Endothelial cell of umbilical vein (primary cell): ENCODE measurements at regions not wholly inside any gene's neighbourhood (a gene's known extent, or its start where the extent isn't known, plus 50 kb on each side); places are given as distances from the start of the nearest gene placed in this dataset.
"Not testable (repeated sequence)": the region's sequence is repeated elsewhere in the genome, so short reads cannot be mapped to it uniquely, and the experiment has no call there.

Experiments used
- BruUV-seq: library from RNA; stranded (reverse); fragments of 400-500 nt; replicated peaks from 2 replicates; lab custom pipeline; 2021; lab: Mats Ljungman, UMichigan
- CTCF ChIA-PET: fragments of 300-600, 350-600 bp; sonication (Branson Sonifier 250); formaldehyde crosslinking; loops from one replicate; lab custom pipeline; 2021; ENCODE audit warnings: antibody characterized with exemption, inconsistent platforms; lab: Charles Lee
- POLR2A ChIA-PET: fragments of 300-600, 350-600 bp; sonication (Branson Sonifier 250); formaldehyde crosslinking; loops from one replicate; lab custom pipeline; 2021; ENCODE audit warnings: antibody characterized with exemption, inconsistent platforms; lab: Charles Lee
- DNase-seq: peaks from one replicate; pipeline ENCODE4 v3.0.0-alpha.2; 2011; ENCODE audit warnings: low read depth, low spot score
- FAIRE-seq: peaks from 2 replicates; lab custom pipeline; 2011; peaks lifted over from hg19 to GRCh38; lab: Jason Lieb, UNC
- H2AFZ ChIP-seq: 2 replicates; pipeline ENCODE4 v1.6.0; 2012; ENCODE audit warnings: low read depth, low read length, control low read depth, inconsistent platforms
- H3K27ac ChIP-seq: 2 replicates; pipeline ENCODE4 v1.5.1; 2011; ENCODE audit warnings: low read depth, mild to moderate bottlenecking, control low read depth, low read length, moderate library complexity; ENCODE audit not compliant: insufficient read depth
- H3K27me3 ChIP-seq, 2 experiments: 2 replicates each; pipeline versions ENCODE4 v1.6.0 to v1.6.1; 2011; ENCODE audit warnings: low read length in 2 of 2, mixed read lengths in 1 of 2; ENCODE audit not compliant: control insufficient read depth in 2 of 2, insufficient read depth in 2 of 2
- H3K36me3 ChIP-seq, 2 experiments: 2 replicates in 1 of 2; 3 replicates in 1 of 2; pipeline ENCODE4 v1.5.1; 2011; ENCODE audit warnings: low read length in 2 of 2, mild to moderate bottlenecking in 1 of 2, moderate library complexity in 1 of 2; ENCODE audit not compliant: control insufficient read depth in 2 of 2, insufficient read depth in 2 of 2; ENCODE audit errors: extremely low read depth in 1 of 2
- H3K4me1 ChIP-seq: 3 replicates; pipeline ENCODE4 v1.5.1; 2011; ENCODE audit warnings: mild to moderate bottlenecking, low read length; ENCODE audit not compliant: control insufficient read depth, insufficient read depth; ENCODE audit errors: extremely low read depth
- H3K4me2 ChIP-seq: 2 replicates; pipeline ENCODE4 v1.6.1; 2011; ENCODE audit warnings: low read length, control low read depth, mixed read lengths; ENCODE audit not compliant: insufficient read depth
- H3K4me3 ChIP-seq, 3 experiments: fragments of 200-600 bp in 1 of 3; sonication (generic), shearing (Covaris generic) in 1 of 3; replicated peaks in 1 of 3; 2 replicates each; pipeline ENCODE4 v1.5.1; 2011 to 2016; ENCODE audit warnings: control low read depth in 3 of 3, low read length in 3 of 3, mild to moderate bottlenecking in 2 of 3, inconsistent platforms in 1 of 3, low read depth in 1 of 3, moderate library complexity in 1 of 3; ENCODE audit not compliant: insufficient read depth in 1 of 3
- H3K79me2 ChIP-seq: 2 replicates; pipeline ENCODE4 v1.6.0; 2012; ENCODE audit warnings: low read length, inconsistent platforms; ENCODE audit not compliant: control insufficient read depth, insufficient read depth
- H3K9ac ChIP-seq: replicated peaks from 2 replicates; pipeline ENCODE3; 2011; ENCODE audit warnings: low read length, control low read depth; ENCODE audit not compliant: insufficient read depth; ENCODE audit errors: extremely low read depth
- H3K9me1 ChIP-seq: replicated peaks from 3 replicates; pipeline ENCODE4 v1.6.0; 2011; ENCODE audit warnings: mild to moderate bottlenecking, low read length; ENCODE audit not compliant: control insufficient read depth, insufficient read depth; ENCODE audit errors: extremely low read depth
- H3K9me3 ChIP-seq: replicated peaks from 2 replicates; pipeline ENCODE4 v1.5.1; 2012; ENCODE audit warnings: low read length, inconsistent platforms; ENCODE audit not compliant: control insufficient read depth, insufficient read depth
- H4K20me1 ChIP-seq: replicated peaks from 2 replicates; pipeline ENCODE3; 2011; ENCODE audit warnings: mild to moderate bottlenecking, low read length; ENCODE audit not compliant: control insufficient read depth, insufficient read depth; ENCODE audit errors: extremely low read depth
- CTCF ChIP-seq, 2 donors: IDR thresholded peaks; 1 replicate in 1 of 2; 2 replicates in 1 of 2; pipeline ENCODE4 v1.5.1; 2011; ENCODE audit warnings: low read length in 2 of 2, mild to moderate bottlenecking in 2 of 2, moderate library complexity in 2 of 2, control low read depth in 1 of 2, inconsistent platforms in 1 of 2, low read depth in 1 of 2; ENCODE audit not compliant: insufficient read depth in 1 of 2; ENCODE audit errors: extremely low read depth in 1 of 2
- EZH2 ChIP-seq: IDR thresholded peaks from 2 replicates; pipeline ENCODE4 v1.6.1; 2012; ENCODE audit warnings: borderline replicate concordance, low read depth, mild to moderate bottlenecking, moderate library complexity, low read length, inconsistent platforms; ENCODE audit not compliant: severe bottlenecking
- FOS ChIP-seq: IDR thresholded peaks from 2 replicates; pipeline ENCODE4 v1.6.1; 2011; ENCODE audit warnings: mild to moderate bottlenecking, low read length, moderate library complexity, borderline replicate concordance; ENCODE audit not compliant: insufficient read depth
- GATA2 ChIP-seq: IDR thresholded peaks from 2 replicates; pipeline ENCODE4 v1.7.0; 2011; ENCODE audit warnings: low read depth, mild to moderate bottlenecking, moderate library complexity, mixed read lengths, low read length; ENCODE audit not compliant: insufficient read length, insufficient read depth
- JUN ChIP-seq: IDR thresholded peaks from 2 replicates; pipeline ENCODE4 v1.6.1; 2011; ENCODE audit warnings: borderline replicate concordance, low read depth; ENCODE audit not compliant: insufficient read length, insufficient read depth
- MAX ChIP-seq: IDR thresholded peaks from 2 replicates; pipeline ENCODE4 v1.6.1; 2011; ENCODE audit not compliant: insufficient read depth, insufficient read length
- MYC ChIP-seq: IDR thresholded peaks from one replicate; pipeline ENCODE4 v1.6.1; 2011; ENCODE audit warnings: mild to moderate bottlenecking, low read depth, low read length
- POLR2A ChIP-seq: IDR thresholded peaks from 2 replicates; pipeline ENCODE4 v1.6.1; 2012; ENCODE audit warnings: low read depth, mild to moderate bottlenecking, control low read depth, low read length
- POLR2AphosphoS5 ChIP-seq: IDR thresholded peaks from 2 replicates; pipeline ENCODE4 v1.6.1; 2012; ENCODE audit warnings: low read depth, mild to moderate bottlenecking, control low read depth, low read length, moderate library complexity; ENCODE audit not compliant: insufficient read depth
- dilution Hi-C: fragments of 300-500 bp; cut with MboI; formaldehyde crosslinking; loops from one replicate; pipeline ENCODE4 v1.15.0; 2019; ENCODE audit warnings: low sequenced_read_pairs; ENCODE audit not compliant: extremely low pct_ligation_motif_present
- intact Hi-C: fragments of 100-400 bp; cut with micrococcal nuclease; formaldehyde crosslinking; loops from one replicate; pipeline ENCODE4 v1.10.0; 2022

- no peaks in the 10 kb centered on the region for H3K4me1 ChIP-seq
- H3K4me3 ChIP-seq = no peak overlapping the region
- intact Hi-C loops = no loop called here
- no peak overlapping the region for H2AFZ ChIP-seq
- H3K27ac ChIP-seq = no peak overlapping the region
- H3K9me1 ChIP-seq = no peaks in the 10 kb centered on the region
- H3K36me3 ChIP-seq = no peaks in the 10 kb centered on the region
- TF ChIP-seq POLR2AphosphoS5 = no peak
- no peak for TF ChIP-seq CTCF (IDR thresholded peaks at IDR 0.05; ENCODE audit: extremely low read depth in 1 of 2, insufficient read depth in 1 of 2, low read depth in 1 of 2, low read length in 2 of 2)
- no peak for TF ChIP-seq EZH2
- no peak for TF ChIP-seq MAX
- no peak for TF ChIP-seq JUN
- TF ChIP-seq MYC = no peak
- no peak for TF ChIP-seq GATA2
- TF ChIP-seq FOS = no peak
- TF ChIP-seq POLR2A = no peak
- FAIRE-seq (no peak), DNase-seq (no peak)
- H3K4me2 ChIP-seq = no peak overlapping the region
- no peak overlapping the region for H3K9ac ChIP-seq
- H4K20me1 ChIP-seq = no peaks in the 10 kb centered on the region
- no peaks in the 10 kb centered on the region for H3K9me3 ChIP-seq
- no TSS peak for BruUV-seq
- no peaks in the 10 kb centered on the region for H3K27me3 ChIP-seq
- POLR2A ChIA-PET = no interaction called here
- no peaks in the 10 kb centered on the region for H3K79me2 ChIP-seq
- dilution Hi-C loops = no loop called here
- CTCF ChIA-PET = interaction anchor here (1.3 kb wide), 1 partner anchor 14 kb away, joined by 3 read pairs; no protein-coding TSS in a partner anchor
Measured at GRCh38 chr10:61195211-61195610, 251.2 kb upstream of the RHOBTB1 start.

- POLR2A ChIA-PET, H3K27me3 ChIP-seq, H3K36me3 ChIP-seq, DNase-seq, H4K20me1 ChIP-seq, H3K27ac ChIP-seq, H3K9me1 ChIP-seq, dilution Hi-C loops, CTCF ChIA-PET, H3K9ac ChIP-seq, intact Hi-C loops, H3K79me2 ChIP-seq, H3K4me1 ChIP-seq, H3K4me2 ChIP-seq, H3K4me3 ChIP-seq, H2AFZ ChIP-seq, BruUV-seq, H3K9me3 ChIP-seq, FAIRE-seq: not testable (repeated sequence)
Measured at GRCh38 chr10:61192589-61192988, 248.6 kb upstream of the RHOBTB1 start.
